ENCODE measurements at regions not wholly inside any gene's neighbourhood (a gene's known extent, or its start where the extent isn't known, plus 50 kb on each side); places are given as distances from the start of the nearest gene placed in this dataset.

DNA sequence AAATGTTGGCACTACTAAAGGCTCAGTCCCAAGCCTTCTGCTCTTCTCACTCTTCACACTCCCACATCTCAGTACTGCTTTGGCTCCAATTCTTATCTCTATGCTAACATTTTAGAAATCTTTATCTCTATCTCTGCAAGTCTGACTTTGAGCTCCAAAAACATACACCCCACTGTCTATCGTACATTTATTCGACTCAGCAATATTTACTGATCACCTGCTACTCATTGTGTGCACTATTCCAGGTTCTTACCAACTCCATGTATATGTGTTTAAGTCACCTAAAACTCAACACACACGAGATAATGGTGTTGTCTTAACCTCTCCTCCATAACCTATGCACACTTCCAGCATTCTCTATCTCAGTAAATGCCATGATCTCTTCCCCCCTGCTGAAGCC lies 268.2 kb upstream of the CRIM1 start:
- no peak for DNase-seq (ENCODE audit: low spot score)
- H3K4me3 ChIP-seq, result no peak overlapping the region
- H3K9me3 ChIP-seq, result no peaks in the 10 kb centered on the region
- H3K4me1 ChIP-seq (replicated peaks), result no peaks in the 10 kb centered on the region
- intact Hi-C loops (cut with DNase I), result no loop called here
- TF ChIP-seq CTCF (IDR thresholded peaks at IDR 0.05) (no peak), POLR2AphosphoS5 (IDR thresholded peaks at IDR 0.05) (no peak), POLR2A (IDR thresholded peaks at IDR 0.05) (no peak)
- 71% methylated on average over 3 of the region's 3 CpGs for WGBS
- no peak overlapping the region for H3K27ac ChIP-seq
- no peaks in the 10 kb centered on the region for H3K36me3 ChIP-seq
- H3K27me3 ChIP-seq (replicated peaks; ENCODE audit: insufficient read depth), result no peaks in the 10 kb centered on the region

DNA sequence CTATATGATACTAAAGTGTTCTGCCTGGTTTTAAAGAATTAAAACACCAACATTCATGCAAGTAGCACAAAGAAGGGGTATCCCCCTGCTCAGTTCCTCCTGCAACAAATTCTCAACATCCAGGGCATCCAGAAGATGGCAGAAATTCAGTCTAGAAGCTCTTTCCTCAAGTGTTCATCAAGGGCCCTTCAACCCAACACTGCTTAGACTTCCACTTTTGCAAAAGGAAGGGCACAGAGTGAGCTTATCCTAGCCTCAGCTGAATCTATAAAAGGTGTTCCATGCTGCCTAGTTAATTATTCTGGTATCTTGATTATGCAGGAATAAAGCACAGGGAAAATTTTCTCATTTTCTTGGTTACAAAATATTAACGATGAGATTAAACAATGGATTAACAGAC lies 275.8 kb upstream of the CRIM1 start:
- Histone ChIP-seq H3K4me3 (no peak overlapping the region), H3K4me1 (replicated peaks) (no peaks in the 10 kb centered on the region), H3K27ac (no peak overlapping the region), H3K27me3 (replicated peaks; ENCODE audit: insufficient read depth) (no peaks in the 10 kb centered on the region), H3K36me3 (no peaks in the 10 kb centered on the region), H3K9me3 (no peaks in the 10 kb centered on the region)
- WGBS, result 94% methylated on average over 1 of the region's 1 CpG
- intact Hi-C loops (cut with DNase I), result no loop called here
- TF ChIP-seq POLR2AphosphoS5 (IDR thresholded peaks at IDR 0.05) (no peak), CTCF (IDR thresholded peaks at IDR 0.05) (no peak), POLR2A (IDR thresholded peaks at IDR 0.05) (no peak)
- no peak for DNase-seq (ENCODE audit: low spot score)

DNA sequence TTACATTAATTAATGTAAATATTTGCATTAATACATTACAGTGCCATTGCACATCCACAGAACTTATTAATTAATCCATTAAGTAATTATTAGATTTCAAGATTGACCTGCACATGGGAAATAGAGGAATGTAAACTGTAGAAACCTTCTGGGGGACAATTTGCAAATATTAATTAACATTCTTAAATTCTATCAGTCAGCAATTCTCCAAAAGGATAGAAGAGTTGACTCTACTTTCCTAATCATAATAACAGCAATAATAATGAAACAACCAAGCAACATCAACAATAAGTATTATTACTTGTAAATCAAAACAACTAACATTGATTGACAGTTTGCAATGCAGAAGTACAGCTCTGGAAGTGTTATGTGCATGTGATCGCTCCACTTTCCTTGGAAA lies 281.6 kb upstream of the CRIM1 start:
- no peak overlapping the region for H3K4me3 ChIP-seq
- TF ChIP-seq POLR2AphosphoS5 (IDR thresholded peaks at IDR 0.05), result no peak
- TF ChIP-seq POLR2A (IDR thresholded peaks at IDR 0.05), result no peak
- TF ChIP-seq CTCF (IDR thresholded peaks at IDR 0.05), result no peak
- no peak overlapping the region for H3K27ac ChIP-seq
- no peaks in the 10 kb centered on the region for H3K27me3 ChIP-seq (replicated peaks; ENCODE audit: insufficient read depth)
- intact Hi-C loops (cut with DNase I), result no loop called here
- H3K9me3 ChIP-seq, result no peaks in the 10 kb centered on the region
- H3K4me1 ChIP-seq (replicated peaks), result no peaks in the 10 kb centered on the region
- WGBS, result 0% methylated on average over 1 of the region's 1 CpG
- H3K36me3 ChIP-seq, result no peaks in the 10 kb centered on the region
- DNase-seq (ENCODE audit: low spot score), result no peak

- intact Hi-C loops (cut with DNase I), result no loop called here
- Histone ChIP-seq H3K4me1 (replicated peaks) (no peaks in the 10 kb centered on the region), H3K27ac (no peak overlapping the region), H3K9me3 (no peaks in the 10 kb centered on the region), H3K27me3 (replicated peaks; ENCODE audit: insufficient read depth) (no peaks in the 10 kb centered on the region), H3K36me3 (no peaks in the 10 kb centered on the region), H3K4me3 (no peak overlapping the region)
- DNase-seq (ENCODE audit: low spot score), result no peak
- TF ChIP-seq CTCF (IDR thresholded peaks at IDR 0.05) (no peak), POLR2AphosphoS5 (IDR thresholded peaks at IDR 0.05) (no peak), POLR2A (IDR thresholded peaks at IDR 0.05) (no peak)
- 89% methylated on average over 1 of the region's 1 CpG for WGBS
Observed at GRCh38 chr2:36071698-36072097, 283.9 kb upstream of the CRIM1 start.

GRCh38 chr2:36069074-36069473 lies 286.5 kb upstream of the CRIM1 start:
- Histone ChIP-seq H3K4me3 (no peak overlapping the region), H3K27ac (no peak overlapping the region), H3K4me1 (replicated peaks) (no peaks in the 10 kb centered on the region), H3K27me3 (replicated peaks; ENCODE audit: insufficient read depth) (no peaks in the 10 kb centered on the region), H3K36me3 (no peaks in the 10 kb centered on the region), H3K9me3 (no peaks in the 10 kb centered on the region)
- no peak for DNase-seq (ENCODE audit: low spot score)
- WGBS, result 77% methylated on average over 3 of the region's 3 CpGs
- TF ChIP-seq CTCF (IDR thresholded peaks at IDR 0.05) (no peak), POLR2AphosphoS5 (IDR thresholded peaks at IDR 0.05) (no peak), POLR2A (IDR thresholded peaks at IDR 0.05) (no peak)
- intact Hi-C loops (cut with DNase I), result no loop called here

Measured in prostate gland (tissue), 2 donors.